ENCODE measurements at regions not wholly inside any gene's neighbourhood (a gene's known extent, or its start where the extent isn't known, plus 50 kb on each side); places are given as distances from the start of the nearest gene placed in this dataset.

- no peak for DNase-seq (ENCODE audit: low read depth, low spot score)
Observed at GRCh38 chr1:86229405-86229975, 72.9 kb upstream of the COL24A1 start.

GRCh38 chr1:86228546-86228945 lies 72.0 kb upstream of the COL24A1 start:
- DNase-seq (ENCODE audit: low read depth, low spot score): no peak

GRCh38 chr1:86227026-86227425 lies 70.5 kb upstream of the COL24A1 start:
- DNase-seq (ENCODE audit: low read depth, low spot score): no peak

- DNase-seq (ENCODE audit: low read depth, low spot score): no peak
Observed at GRCh38 chr1:86226204-86226603, 69.6 kb upstream of the COL24A1 start.

GRCh38 chr1:86224651-86225310 lies 68.2 kb upstream of the COL24A1 start:
- DNase-seq (ENCODE audit: low read depth, low spot score): no peak

- DNase-seq (ENCODE audit: low read depth, low spot score): no peak
Observed at GRCh38 chr1:86218859-86219258, 62.3 kb upstream of the COL24A1 start.

GRCh38 chr1:86214605-86215004 lies 58.0 kb upstream of the COL24A1 start:
- no peak for DNase-seq (ENCODE audit: low read depth, low spot score)

- DNase-seq (ENCODE audit: low read depth, low spot score): no peak
Observed at GRCh38 chr1:86209346-86209745, 52.8 kb upstream of the COL24A1 start.

- DNase-seq (ENCODE audit: low read depth, low spot score): peak; percentile 9
Observed at GRCh38 chr1:86207323-86207722, 50.8 kb upstream of the COL24A1 start.
